MM.1S (cell line): ENCODE measurements at regions not wholly inside any gene's neighbourhood (a gene's known extent, or its start where the extent isn't known, plus 50 kb on each side); places are given as distances from the start of the nearest gene placed in this dataset.

Experiments used
- CTCF ChIP-seq: fragments of 300-600 bp; sonication (generic); IDR thresholded peaks from 2 replicates; pipeline ENCODE4 v1.5.1; 2016; ENCODE audit warnings: antibody characterized with exemption, low read length, mixed read lengths
- EZH2 ChIP-seq: fragments of 300-600 bp; sonication (generic); optimal IDR thresholded peaks from 2 replicates; pipeline ENCODE3; 2017; ENCODE audit warnings: low read depth, mild to moderate bottlenecking, antibody characterized with exemption, low read length, mixed read lengths
- EZH2phosphoT487 ChIP-seq: fragments of 300-600 bp; sonication (generic); IDR thresholded peaks from 2 replicates; pipeline ENCODE4 v1.6.1; 2018; ENCODE audit warnings: antibody characterized with exemption, low read length

- TF ChIP-seq CTCF: no peak
- TF ChIP-seq EZH2: no peak
- TF ChIP-seq EZH2phosphoT487: no peak
Observed at GRCh38 chr3:106710596-106710995, 666.6 kb upstream of the CCDC54 start.
